ENCODE measurements at regions not wholly inside any gene's neighbourhood (a gene's known extent, or its start where the extent isn't known, plus 50 kb on each side); places are given as distances from the start of the nearest gene placed in this dataset.
A peak's percentile ranks its signal among the peaks of the same experiment; 100 is the strongest.

- FAIRE-seq = no peak
- no peak for DNase-seq (ENCODE audit: low spot score)
These were observed 717.7 kb downstream of the LIG4 start for GRCh38 chr13:107497661-107498060.

- FAIRE-seq (no peak), DNase-seq (ENCODE audit: low spot score) (no peak)
These were observed 722.1 kb downstream of the LIG4 start for GRCh38 chr13:107493266-107493665.

GRCh38 chr13:107482688-107483087 is 732.6 kb downstream of the LIG4 start:
- DNase-seq (ENCODE audit: low spot score) (no peak), FAIRE-seq (no peak)

GRCh38 chr13:107480130-107480529 is 735.2 kb downstream of the LIG4 start:
- FAIRE-seq (no peak), DNase-seq (ENCODE audit: low spot score) (no peak)

GRCh38 chr13:107477772-107478379 is 737.5 kb downstream of the LIG4 start:
- DNase-seq (ENCODE audit: low spot score) (no peak), FAIRE-seq (no peak)

GRCh38 chr13:107475753-107476453 is 739.4 kb downstream of the LIG4 start:
- no peak for FAIRE-seq
- no peak for DNase-seq (ENCODE audit: low spot score)

- no peak for DNase-seq (ENCODE audit: low spot score)
- no peak for FAIRE-seq
These were observed 742.1 kb downstream of the LIG4 start for GRCh38 chr13:107473253-107473652.

- FAIRE-seq = no peak
These were observed 748.8 kb downstream of the LIG4 start for GRCh38 chr13:107466326-107467099.

GRCh38 chr13:107462501-107462900 is 752.8 kb downstream of the LIG4 start:
- no peak for FAIRE-seq
- DNase-seq (ENCODE audit: low spot score) = no peak

More at GRCh38 chr13:107466326-107467099, 748.8 kb downstream of the LIG4 start:
- peak; percentile 64 for DNase-seq (ENCODE audit: low spot score)

GRCh38 chr13:107461751-107462150 is 753.6 kb downstream of the LIG4 start:
- no peak for DNase-seq (ENCODE audit: low spot score)
- FAIRE-seq = no peak

GRCh38 chr13:107459430-107459829 is 755.9 kb downstream of the LIG4 start:
- DNase-seq (ENCODE audit: low spot score) (no peak), FAIRE-seq (no peak)

GRCh38 chr13:107458269-107458668 is 757.1 kb downstream of the LIG4 start:
- DNase-seq (ENCODE audit: low spot score) (no peak), FAIRE-seq (no peak)

- DNase-seq (ENCODE audit: low spot score) = no peak
- FAIRE-seq = no peak
These were observed 757.6 kb downstream of the LIG4 start for GRCh38 chr13:107457686-107458085.

- FAIRE-seq = no peak
These were observed 758.9 kb downstream of the LIG4 start for GRCh38 chr13:107456431-107456830.

GRCh38 chr13:107452833-107453232 is 762.5 kb downstream of the LIG4 start:
- FAIRE-seq (no peak), DNase-seq (ENCODE audit: low spot score) (no peak)

More at GRCh38 chr13:107456431-107456830, 758.9 kb downstream of the LIG4 start:
- no peak for DNase-seq (ENCODE audit: low spot score)

- DNase-seq (ENCODE audit: low spot score) (peak; percentile 55), FAIRE-seq (no peak)
These were observed 764.4 kb downstream of the LIG4 start for GRCh38 chr13:107450931-107451330.

- FAIRE-seq (no peak), DNase-seq (ENCODE audit: low spot score) (no peak)
These were observed 764.9 kb downstream of the LIG4 start for GRCh38 chr13:107450431-107450830.

- DNase-seq (ENCODE audit: low spot score) (no peak), FAIRE-seq (no peak)
These were observed 767.7 kb downstream of the LIG4 start for GRCh38 chr13:107447591-107447990.

- FAIRE-seq (no peak), DNase-seq (ENCODE audit: low spot score) (peak; percentile 8)
These were observed 774.1 kb downstream of the LIG4 start for GRCh38 chr13:107441279-107441678.

- DNase-seq (ENCODE audit: low spot score) (no peak), FAIRE-seq (no peak)
These were observed 777.1 kb downstream of the LIG4 start for GRCh38 chr13:107438251-107438650.

GRCh38 chr13:107434347-107434746 is 781.0 kb downstream of the LIG4 start:
- DNase-seq (ENCODE audit: low spot score) (no peak), FAIRE-seq (no peak)

GRCh38 chr13:107427536-107427935 is 787.8 kb downstream of the LIG4 start:
- DNase-seq (ENCODE audit: low spot score) = no peak
- FAIRE-seq = no peak
